HEK293 (cell line): ENCODE measurements at regions not wholly inside any gene's neighbourhood (a gene's known extent, or its start where the extent isn't known, plus 50 kb on each side); places are given as distances from the start of the nearest gene placed in this dataset.

Source experiments
- MEIS1 ChIP-seq: sonication (generic); formaldehyde crosslinking; IDR thresholded peaks from 2 replicates; pipeline ENCODE4 v1.8.1; 2022; ENCODE audit warnings: missing genetic modification reagents, mild to moderate bottlenecking, borderline replicate concordance
- ZBTB7A ChIP-seq: fragments of 450-650 bp; formaldehyde crosslinking; IDR thresholded peaks from 2 replicates; pipeline ENCODE4 v1.5.1; 2016; ENCODE audit warnings: low read depth, missing biosample characterization, missing genetic modification characterization
- ZNF10 ChIP-seq: fragments of 450-650 bp; formaldehyde crosslinking; IDR thresholded peaks from 2 replicates; pipeline ENCODE4 v1.5.1; 2017; ENCODE audit warnings: missing biosample characterization, missing genetic modification characterization
- ZNF768 ChIP-seq: fragments of 450-650 bp; formaldehyde crosslinking; IDR thresholded peaks from 2 replicates; pipeline ENCODE4 v1.5.1; 2018; ENCODE audit warnings: missing biosample characterization, mild to moderate bottlenecking, missing genetic modification characterization
- TF ChIP-seq, protein P1 (sequence below): fragments of 450-650 bp; formaldehyde crosslinking; IDR thresholded peaks from 2 replicates; pipeline ENCODE4 v1.5.1; 2016; ENCODE audit warnings: missing biosample characterization, missing genetic modification characterization, borderline replicate concordance

GRCh38 chr10:55191236-55191860 lies 390.3 kb upstream of the PCDH15 start:
- TF ChIP-seq MEIS1 (CRISPR knock-in tag) (no peak), ZNF10 (tag by site-specific recombination) (no peak), ZNF768 (tag by site-specific recombination) (no peak), ZBTB7A (tag by site-specific recombination) (no peak)
- TF ChIP-seq, protein P1, sequence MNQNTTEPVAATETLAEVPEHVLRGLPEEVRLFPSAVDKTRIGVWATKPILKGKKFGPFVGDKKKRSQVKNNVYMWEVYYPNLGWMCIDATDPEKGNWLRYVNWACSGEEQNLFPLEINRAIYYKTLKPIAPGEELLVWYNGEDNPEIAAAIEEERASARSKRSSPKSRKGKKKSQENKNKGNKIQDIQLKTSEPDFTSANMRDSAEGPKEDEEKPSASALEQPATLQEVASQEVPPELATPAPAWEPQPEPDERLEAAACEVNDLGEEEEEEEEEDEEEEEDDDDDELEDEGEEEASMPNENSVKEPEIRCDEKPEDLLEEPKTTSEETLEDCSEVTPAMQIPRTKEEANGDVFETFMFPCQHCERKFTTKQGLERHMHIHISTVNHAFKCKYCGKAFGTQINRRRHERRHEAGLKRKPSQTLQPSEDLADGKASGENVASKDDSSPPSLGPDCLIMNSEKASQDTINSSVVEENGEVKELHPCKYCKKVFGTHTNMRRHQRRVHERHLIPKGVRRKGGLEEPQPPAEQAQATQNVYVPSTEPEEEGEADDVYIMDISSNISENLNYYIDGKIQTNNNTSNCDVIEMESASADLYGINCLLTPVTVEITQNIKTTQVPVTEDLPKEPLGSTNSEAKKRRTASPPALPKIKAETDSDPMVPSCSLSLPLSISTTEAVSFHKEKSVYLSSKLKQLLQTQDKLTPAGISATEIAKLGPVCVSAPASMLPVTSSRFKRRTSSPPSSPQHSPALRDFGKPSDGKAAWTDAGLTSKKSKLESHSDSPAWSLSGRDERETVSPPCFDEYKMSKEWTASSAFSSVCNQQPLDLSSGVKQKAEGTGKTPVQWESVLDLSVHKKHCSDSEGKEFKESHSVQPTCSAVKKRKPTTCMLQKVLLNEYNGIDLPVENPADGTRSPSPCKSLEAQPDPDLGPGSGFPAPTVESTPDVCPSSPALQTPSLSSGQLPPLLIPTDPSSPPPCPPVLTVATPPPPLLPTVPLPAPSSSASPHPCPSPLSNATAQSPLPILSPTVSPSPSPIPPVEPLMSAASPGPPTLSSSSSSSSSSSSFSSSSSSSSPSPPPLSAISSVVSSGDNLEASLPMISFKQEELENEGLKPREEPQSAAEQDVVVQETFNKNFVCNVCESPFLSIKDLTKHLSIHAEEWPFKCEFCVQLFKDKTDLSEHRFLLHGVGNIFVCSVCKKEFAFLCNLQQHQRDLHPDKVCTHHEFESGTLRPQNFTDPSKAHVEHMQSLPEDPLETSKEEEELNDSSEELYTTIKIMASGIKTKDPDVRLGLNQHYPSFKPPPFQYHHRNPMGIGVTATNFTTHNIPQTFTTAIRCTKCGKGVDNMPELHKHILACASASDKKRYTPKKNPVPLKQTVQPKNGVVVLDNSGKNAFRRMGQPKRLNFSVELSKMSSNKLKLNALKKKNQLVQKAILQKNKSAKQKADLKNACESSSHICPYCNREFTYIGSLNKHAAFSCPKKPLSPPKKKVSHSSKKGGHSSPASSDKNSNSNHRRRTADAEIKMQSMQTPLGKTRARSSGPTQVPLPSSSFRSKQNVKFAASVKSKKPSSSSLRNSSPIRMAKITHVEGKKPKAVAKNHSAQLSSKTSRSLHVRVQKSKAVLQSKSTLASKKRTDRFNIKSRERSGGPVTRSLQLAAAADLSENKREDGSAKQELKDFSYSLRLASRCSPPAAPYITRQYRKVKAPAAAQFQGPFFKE, result no peak
